SU-DHL-6 (cell line): ENCODE measurements at regions not wholly inside any gene's neighbourhood (a gene's known extent, or its start where the extent isn't known, plus 50 kb on each side); places are given as distances from the start of the nearest gene placed in this dataset.

Experiments used
- H2AFZ ChIP-seq: fragments of 200-600 bp; sonication (generic); 2 replicates; pipeline ENCODE4 v1.6.1; 2014; ENCODE audit warnings: low read depth, mild to moderate bottlenecking, moderate library complexity, mixed read lengths, antibody characterized with exemption, low read length; ENCODE audit not compliant: severe bottlenecking
- H3F3A ChIP-seq: fragments of 200-600 bp; shearing (Covaris generic); 2 replicates; pipeline ENCODE4 v1.6.0; 2016; ENCODE audit warnings: antibody characterized with exemption, mild to moderate bottlenecking; ENCODE audit not compliant: insufficient read depth
- H3K27ac ChIP-seq: fragments of 200-600 bp; sonication (generic); 2 replicates; pipeline ENCODE4 v1.5.1; 2016; ENCODE audit warnings: low read depth, mild to moderate bottlenecking, low read length, moderate library complexity, mixed read lengths
- H3K27me3 ChIP-seq: fragments of 200-600 bp; sonication (generic), shearing (Covaris generic); 2 replicates; pipeline ENCODE4 v1.6.0; 2014; ENCODE audit warnings: mild to moderate bottlenecking, low read length
- H3K36me3 ChIP-seq: fragments of 200-600 bp; sonication (generic); 2 replicates; pipeline ENCODE4 v1.6.1; 2014; ENCODE audit warnings: mild to moderate bottlenecking, low read length, mixed read lengths
- H3K4me2 ChIP-seq: fragments of 300-600, 200-600 bp; shearing (Covaris generic), sonication (generic); 2 replicates; pipeline ENCODE4 v1.6.0; 2014; ENCODE audit warnings: low read length, low read depth, mild to moderate bottlenecking; ENCODE audit not compliant: poor library complexity, severe bottlenecking
- H3K4me3 ChIP-seq: fragments of 200-600 bp; sonication (generic); 2 replicates; pipeline ENCODE4 v1.5.1; 2014; ENCODE audit warnings: antibody characterized with exemption, low read length, mild to moderate bottlenecking, mixed read lengths; ENCODE audit not compliant: insufficient read depth, poor library complexity, severe bottlenecking
- H3K79me2 ChIP-seq: fragments of 200-600 bp; sonication (generic); 2 replicates; pipeline ENCODE4 v1.6.1; 2014; ENCODE audit warnings: mild to moderate bottlenecking, low read length, moderate library complexity; ENCODE audit not compliant: insufficient read depth
- H3K9ac ChIP-seq: fragments of 200-600 bp; sonication (generic); 2 replicates; pipeline ENCODE4 v1.7.0; 2014; ENCODE audit warnings: mild to moderate bottlenecking, low read length
- H3K9me2 ChIP-seq: fragments of 200-600 bp; sonication (generic); replicated peaks from 2 replicates; pipeline ENCODE4 v1.6.1; 2014; ENCODE audit warnings: low read length; ENCODE audit not compliant: insufficient read depth
- H3K9me3 ChIP-seq: fragments of 200-600 bp; sonication (generic); 2 replicates; pipeline ENCODE4 v1.6.1; 2014; ENCODE audit warnings: low read length, mixed read lengths; ENCODE audit not compliant: insufficient read depth
- H4K20me1 ChIP-seq: fragments of 200-600 bp; sonication (generic); 2 replicates; pipeline ENCODE4 v1.6.1; 2014; ENCODE audit warnings: low read depth, mild to moderate bottlenecking, antibody characterized with exemption, low read length, moderate library complexity, mixed read lengths
- EZH2phosphoT487 ChIP-seq: fragments of 200-600 bp; sonication (generic), shearing (Covaris generic); conservative IDR thresholded peaks from 2 replicates; pipeline ENCODE4 v1.6.1; 2018; ENCODE audit warnings: mild to moderate bottlenecking, antibody characterized with exemption, low read length, moderate library complexity, mixed read lengths
- TF ChIP-seq, protein P1 (sequence below): fragments of 200-600 bp; sonication (generic); IDR thresholded peaks from one replicate; pipeline ENCODE4 v1.5.1; 2017; ENCODE audit warnings: antibody characterized with exemption, mild to moderate bottlenecking, low read length, moderate library complexity; ENCODE audit not compliant: insufficient read depth, poor library complexity, severe bottlenecking

DNA sequence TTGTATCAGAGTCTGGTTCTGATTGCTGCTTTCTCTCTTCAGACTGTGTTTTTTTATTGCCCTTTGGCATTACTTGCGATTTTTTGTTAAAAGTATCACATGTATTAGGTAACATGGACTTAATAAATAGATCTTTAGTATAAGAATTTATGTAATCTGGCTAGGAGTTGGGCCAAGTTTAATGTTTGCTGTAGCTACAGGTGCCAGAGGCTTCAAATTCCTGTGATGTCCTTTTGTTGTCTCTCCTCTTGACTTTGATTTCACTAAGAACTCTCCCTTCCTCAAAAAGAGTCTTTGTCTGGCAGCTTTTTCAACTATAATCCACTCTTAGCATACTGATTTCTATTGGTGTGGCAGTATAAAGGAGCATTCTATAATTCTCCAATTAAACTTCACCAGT lies 313.1 kb downstream of the DTWD2 start:
- Histone ChIP-seq H3K27ac (no peak overlapping the region), H3K9me2 (no peaks in the 10 kb centered on the region), H3K27me3 (no peaks in the 10 kb centered on the region), H3K9me3 (no peaks in the 10 kb centered on the region), H3K79me2 (no peaks in the 10 kb centered on the region), H3K36me3 (no peaks in the 10 kb centered on the region), H3K4me2 (no peak overlapping the region), H3K4me3 (no peak overlapping the region), H3K9ac (no peak overlapping the region), H3F3A (no peaks in the 10 kb centered on the region), H4K20me1 (no peaks in the 10 kb centered on the region), H2AFZ (no peak overlapping the region)
- no peak for TF ChIP-seq EZH2phosphoT487
- TF ChIP-seq, protein P1, sequence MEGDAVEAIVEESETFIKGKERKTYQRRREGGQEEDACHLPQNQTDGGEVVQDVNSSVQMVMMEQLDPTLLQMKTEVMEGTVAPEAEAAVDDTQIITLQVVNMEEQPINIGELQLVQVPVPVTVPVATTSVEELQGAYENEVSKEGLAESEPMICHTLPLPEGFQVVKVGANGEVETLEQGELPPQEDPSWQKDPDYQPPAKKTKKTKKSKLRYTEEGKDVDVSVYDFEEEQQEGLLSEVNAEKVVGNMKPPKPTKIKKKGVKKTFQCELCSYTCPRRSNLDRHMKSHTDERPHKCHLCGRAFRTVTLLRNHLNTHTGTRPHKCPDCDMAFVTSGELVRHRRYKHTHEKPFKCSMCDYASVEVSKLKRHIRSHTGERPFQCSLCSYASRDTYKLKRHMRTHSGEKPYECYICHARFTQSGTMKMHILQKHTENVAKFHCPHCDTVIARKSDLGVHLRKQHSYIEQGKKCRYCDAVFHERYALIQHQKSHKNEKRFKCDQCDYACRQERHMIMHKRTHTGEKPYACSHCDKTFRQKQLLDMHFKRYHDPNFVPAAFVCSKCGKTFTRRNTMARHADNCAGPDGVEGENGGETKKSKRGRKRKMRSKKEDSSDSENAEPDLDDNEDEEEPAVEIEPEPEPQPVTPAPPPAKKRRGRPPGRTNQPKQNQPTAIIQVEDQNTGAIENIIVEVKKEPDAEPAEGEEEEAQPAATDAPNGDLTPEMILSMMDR: no peak

DNA sequence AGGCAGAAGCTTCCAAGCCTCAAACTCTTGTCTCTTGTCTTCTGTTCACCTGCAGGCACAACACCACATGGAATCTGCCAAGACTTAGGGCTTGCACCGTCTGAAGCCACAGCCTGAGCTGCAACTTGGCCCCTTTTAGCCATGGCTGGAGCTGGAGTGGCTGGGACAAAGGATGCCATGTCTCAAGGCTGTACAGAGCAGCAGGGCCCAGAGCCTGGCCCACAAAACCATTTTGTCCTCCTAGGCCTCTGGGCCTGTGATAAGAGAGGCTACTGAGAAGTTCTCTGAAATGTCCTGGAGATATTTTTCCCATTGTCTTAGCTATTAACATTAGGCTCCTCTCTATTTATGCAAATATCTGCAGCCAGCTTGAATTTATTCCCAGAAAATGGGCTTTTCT lies 330.8 kb downstream of the DTWD2 start:
- Histone ChIP-seq H4K20me1 (no peaks in the 10 kb centered on the region), H3K27ac (no peak overlapping the region), H3K4me2 (no peak overlapping the region), H3K9me3 (peaks cover 14% of the 10 kb centered on the region; the same call in 1 of the 2 replicates), H3K9me2 (no peaks in the 10 kb centered on the region), H3K79me2 (no peaks in the 10 kb centered on the region), H2AFZ (no peak overlapping the region), H3K36me3 (no peaks in the 10 kb centered on the region), H3F3A (no peaks in the 10 kb centered on the region), H3K27me3 (no peaks in the 10 kb centered on the region), H3K4me3 (no peak overlapping the region), H3K9ac (no peak overlapping the region)
- TF ChIP-seq, protein P1: no peak
- TF ChIP-seq EZH2phosphoT487: no peak

DNA sequence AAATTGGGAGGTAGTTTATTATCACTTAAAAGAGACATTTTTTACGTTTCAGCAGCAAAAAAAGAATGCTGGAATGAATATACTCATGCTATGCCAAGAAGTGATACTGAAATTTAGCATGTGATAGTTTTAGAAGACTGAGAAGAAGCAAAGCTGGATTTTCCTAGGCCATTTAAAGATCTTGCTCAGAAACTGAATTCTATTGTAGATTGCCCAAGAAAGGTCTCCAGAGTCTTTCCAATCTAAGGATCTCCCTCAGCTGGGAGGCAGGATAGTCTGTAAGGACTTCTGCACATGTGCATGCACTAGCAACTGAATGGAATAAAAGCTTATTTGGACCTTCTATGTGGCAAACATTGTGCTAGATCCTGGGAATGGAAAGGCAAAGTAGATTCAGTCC lies 334.5 kb downstream of the DTWD2 start:
- Histone ChIP-seq H3K79me2 (no peaks in the 10 kb centered on the region), H3K4me2 (no peak overlapping the region), H3K4me3 (no peak overlapping the region), H3K36me3 (no peaks in the 10 kb centered on the region), H3K27me3 (no peaks in the 10 kb centered on the region), H3K9ac (no peak overlapping the region), H3K27ac (no peak overlapping the region), H3F3A (no peaks in the 10 kb centered on the region), H3K9me2 (no peaks in the 10 kb centered on the region), H3K9me3 (peaks cover 14% of the 10 kb centered on the region; the same call in 1 of the 2 replicates), H4K20me1 (no peaks in the 10 kb centered on the region), H2AFZ (no peak overlapping the region)
- TF ChIP-seq, protein P1: no peak
- no peak for TF ChIP-seq EZH2phosphoT487
